Sigmoid colon (tissue), 4 donors: ENCODE measurements at regions not wholly inside any gene's neighbourhood (a gene's known extent, or its start where the extent isn't known, plus 50 kb on each side); places are given as distances from the start of the nearest gene placed in this dataset.

Experiments
- CTCF ChIP-seq, 4 experiments: fragments of 450-650 bp in 3 of 4; fragments of 200-600 bp in 1 of 4; IDR thresholded peaks; one replicate each; pipeline ENCODE4 v1.5.1; 2016 to 2019; ENCODE audit warnings: antibody characterized with exemption in 4 of 4, mild to moderate bottlenecking in 3 of 4, moderate library complexity in 2 of 4
- EP300 ChIP-seq, 4 donors: sonication (generic); formaldehyde crosslinking; IDR thresholded peaks; one replicate each; pipeline ENCODE4 v1.6.1; 2017; ENCODE audit warnings: antibody characterized with exemption in 4 of 4
- POLR2A ChIP-seq, 2 donors: fragments of 450-650 bp; IDR thresholded peaks; one replicate each; pipeline ENCODE4 v1.6.1; 2016; ENCODE audit warnings: antibody characterized with exemption in 2 of 2, mild to moderate bottlenecking in 2 of 2, moderate library complexity in 2 of 2

DNA sequence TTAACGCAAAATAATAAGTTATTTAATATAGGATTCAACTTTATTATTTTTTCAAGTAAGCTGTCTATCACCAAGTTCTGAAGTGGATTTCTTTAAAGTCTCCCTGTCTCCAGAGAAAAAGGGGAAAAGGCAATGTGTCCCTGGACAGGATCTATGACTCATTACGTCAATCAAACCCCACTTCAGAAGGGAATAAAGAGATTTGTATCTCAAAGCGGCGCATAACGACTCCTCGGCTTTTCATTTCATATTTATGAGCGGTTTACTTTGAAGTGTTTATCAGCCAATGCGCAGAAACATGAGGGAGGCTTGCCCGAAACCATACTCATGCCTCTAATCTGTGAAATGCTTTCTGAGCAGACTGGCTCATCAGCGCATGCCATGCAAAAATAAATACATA is 938.6 kb upstream of the WWC1 start:
- TF ChIP-seq CTCF (IDR thresholded peaks at IDR 0.05) (no peak), EP300 (IDR thresholded peaks at IDR 0.05) (no peak), POLR2A (IDR thresholded peaks at IDR 0.05) (no peak)
